ENCODE measurements at regions not wholly inside any gene's neighbourhood (a gene's known extent, or its start where the extent isn't known, plus 50 kb on each side); places are given as distances from the start of the nearest gene placed in this dataset.

DNA sequence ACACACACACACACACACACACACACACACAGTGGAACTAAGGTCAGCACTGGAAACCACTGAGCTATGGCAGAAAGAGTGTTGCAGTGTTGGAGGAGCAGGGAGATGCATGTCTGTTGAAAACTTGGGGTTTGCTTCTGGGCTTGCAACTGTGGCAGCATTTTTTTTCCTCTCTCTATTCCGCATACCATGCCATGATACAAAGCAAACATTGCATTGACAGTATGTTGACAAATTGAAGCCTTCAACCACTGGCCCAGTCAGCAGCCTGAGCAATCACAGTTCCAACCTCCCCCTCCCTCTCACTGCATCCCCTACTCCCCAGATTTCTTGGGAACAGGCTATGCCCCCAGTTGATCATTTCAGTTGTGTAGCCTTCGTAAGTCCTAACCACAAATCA, 478.1 kb upstream of the WWC1 start:
- no peaks in the 10 kb centered on the region for H3K9me3 Mint-ChIP-seq
- no peaks in the 10 kb centered on the region for H3K27me3 Mint-ChIP-seq (ENCODE audit: low read depth)
- ChIA-PET POLR2A (no interaction called here), CTCF (no interaction called here)
- H3K36me3 Mint-ChIP-seq: no peaks in the 10 kb centered on the region
- TF ChIP-seq, protein P1, sequence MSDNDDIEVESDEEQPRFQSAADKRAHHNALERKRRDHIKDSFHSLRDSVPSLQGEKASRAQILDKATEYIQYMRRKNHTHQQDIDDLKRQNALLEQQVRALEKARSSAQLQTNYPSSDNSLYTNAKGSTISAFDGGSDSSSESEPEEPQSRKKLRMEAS (CRISPR knock-in tag; IDR thresholded peaks at IDR 0.05): no peak
- TF ChIP-seq, protein P2, sequence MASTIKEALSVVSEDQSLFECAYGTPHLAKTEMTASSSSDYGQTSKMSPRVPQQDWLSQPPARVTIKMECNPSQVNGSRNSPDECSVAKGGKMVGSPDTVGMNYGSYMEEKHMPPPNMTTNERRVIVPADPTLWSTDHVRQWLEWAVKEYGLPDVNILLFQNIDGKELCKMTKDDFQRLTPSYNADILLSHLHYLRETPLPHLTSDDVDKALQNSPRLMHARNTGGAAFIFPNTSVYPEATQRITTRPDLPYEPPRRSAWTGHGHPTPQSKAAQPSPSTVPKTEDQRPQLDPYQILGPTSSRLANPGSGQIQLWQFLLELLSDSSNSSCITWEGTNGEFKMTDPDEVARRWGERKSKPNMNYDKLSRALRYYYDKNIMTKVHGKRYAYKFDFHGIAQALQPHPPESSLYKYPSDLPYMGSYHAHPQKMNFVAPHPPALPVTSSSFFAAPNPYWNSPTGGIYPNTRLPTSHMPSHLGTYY (CRISPR knock-in tag; IDR thresholded peaks at IDR 0.05): no peak
- TF ChIP-seq ESRRA (CRISPR knock-in tag; IDR thresholded peaks at IDR 0.05; ENCODE audit: borderline replicate concordance) (no peak), NR3C1 (CRISPR knock-in tag; conservative IDR thresholded peaks at IDR 0.05; ENCODE audit: low read depth) (no peak), ZNF232 (CRISPR knock-in tag; IDR thresholded peaks at IDR 0.05) (no peak), GTF2I (CRISPR knock-in tag; conservative IDR thresholded peaks at IDR 0.05) (no peak), ZBTB21 (CRISPR knock-in tag; IDR thresholded peaks at IDR 0.05; ENCODE audit: borderline replicate concordance) (no peak), ZNF317 (CRISPR knock-in tag; IDR thresholded peaks at IDR 0.05; ENCODE audit: borderline replicate concordance, low read depth) (no peak), ZNF423 (CRISPR knock-in tag; IDR thresholded peaks at IDR 0.05) (no peak), ZNF219 (CRISPR knock-in tag; IDR thresholded peaks at IDR 0.05; ENCODE audit: borderline replicate concordance) (no peak), SP1 (CRISPR knock-in tag; conservative IDR thresholded peaks at IDR 0.05) (no peak), OVOL2 (CRISPR knock-in tag; IDR thresholded peaks at IDR 0.05; ENCODE audit: borderline replicate concordance) (no peak)
- TF ChIP-seq, protein P3, sequence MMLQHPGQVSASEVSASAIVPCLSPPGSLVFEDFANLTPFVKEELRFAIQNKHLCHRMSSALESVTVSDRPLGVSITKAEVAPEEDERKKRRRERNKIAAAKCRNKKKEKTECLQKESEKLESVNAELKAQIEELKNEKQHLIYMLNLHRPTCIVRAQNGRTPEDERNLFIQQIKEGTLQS (CRISPR knock-in tag; conservative IDR thresholded peaks at IDR 0.05): no peak
- TF ChIP-seq, protein P4, sequence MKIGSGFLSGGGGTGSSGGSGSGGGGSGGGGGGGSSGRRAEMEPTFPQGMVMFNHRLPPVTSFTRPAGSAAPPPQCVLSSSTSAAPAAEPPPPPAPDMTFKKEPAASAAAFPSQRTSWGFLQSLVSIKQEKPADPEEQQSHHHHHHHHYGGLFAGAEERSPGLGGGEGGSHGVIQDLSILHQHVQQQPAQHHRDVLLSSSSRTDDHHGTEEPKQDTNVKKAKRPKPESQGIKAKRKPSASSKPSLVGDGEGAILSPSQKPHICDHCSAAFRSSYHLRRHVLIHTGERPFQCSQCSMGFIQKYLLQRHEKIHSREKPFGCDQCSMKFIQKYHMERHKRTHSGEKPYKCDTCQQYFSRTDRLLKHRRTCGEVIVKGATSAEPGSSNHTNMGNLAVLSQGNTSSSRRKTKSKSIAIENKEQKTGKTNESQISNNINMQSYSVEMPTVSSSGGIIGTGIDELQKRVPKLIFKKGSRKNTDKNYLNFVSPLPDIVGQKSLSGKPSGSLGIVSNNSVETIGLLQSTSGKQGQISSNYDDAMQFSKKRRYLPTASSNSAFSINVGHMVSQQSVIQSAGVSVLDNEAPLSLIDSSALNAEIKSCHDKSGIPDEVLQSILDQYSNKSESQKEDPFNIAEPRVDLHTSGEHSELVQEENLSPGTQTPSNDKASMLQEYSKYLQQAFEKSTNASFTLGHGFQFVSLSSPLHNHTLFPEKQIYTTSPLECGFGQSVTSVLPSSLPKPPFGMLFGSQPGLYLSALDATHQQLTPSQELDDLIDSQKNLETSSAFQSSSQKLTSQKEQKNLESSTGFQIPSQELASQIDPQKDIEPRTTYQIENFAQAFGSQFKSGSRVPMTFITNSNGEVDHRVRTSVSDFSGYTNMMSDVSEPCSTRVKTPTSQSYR (CRISPR knock-in tag; IDR thresholded peaks at IDR 0.05): no peak
- TF ChIP-seq, protein P5, sequence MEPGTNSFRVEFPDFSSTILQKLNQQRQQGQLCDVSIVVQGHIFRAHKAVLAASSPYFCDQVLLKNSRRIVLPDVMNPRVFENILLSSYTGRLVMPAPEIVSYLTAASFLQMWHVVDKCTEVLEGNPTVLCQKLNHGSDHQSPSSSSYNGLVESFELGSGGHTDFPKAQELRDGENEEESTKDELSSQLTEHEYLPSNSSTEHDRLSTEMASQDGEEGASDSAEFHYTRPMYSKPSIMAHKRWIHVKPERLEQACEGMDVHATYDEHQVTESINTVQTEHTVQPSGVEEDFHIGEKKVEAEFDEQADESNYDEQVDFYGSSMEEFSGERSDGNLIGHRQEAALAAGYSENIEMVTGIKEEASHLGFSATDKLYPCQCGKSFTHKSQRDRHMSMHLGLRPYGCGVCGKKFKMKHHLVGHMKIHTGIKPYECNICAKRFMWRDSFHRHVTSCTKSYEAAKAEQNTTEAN (CRISPR knock-in tag; IDR thresholded peaks at IDR 0.05): no peak
- TF ChIP-seq, protein P6, sequence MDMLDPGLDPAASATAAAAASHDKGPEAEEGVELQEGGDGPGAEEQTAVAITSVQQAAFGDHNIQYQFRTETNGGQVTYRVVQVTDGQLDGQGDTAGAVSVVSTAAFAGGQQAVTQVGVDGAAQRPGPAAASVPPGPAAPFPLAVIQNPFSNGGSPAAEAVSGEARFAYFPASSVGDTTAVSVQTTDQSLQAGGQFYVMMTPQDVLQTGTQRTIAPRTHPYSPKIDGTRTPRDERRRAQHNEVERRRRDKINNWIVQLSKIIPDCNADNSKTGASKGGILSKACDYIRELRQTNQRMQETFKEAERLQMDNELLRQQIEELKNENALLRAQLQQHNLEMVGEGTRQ (CRISPR knock-in tag; IDR thresholded peaks at IDR 0.05): no peak
- H3K4me1 Mint-ChIP-seq: peaks cover 31% of the 10 kb centered on the region
- ATAC-seq (no peak), DNase-seq (ENCODE audit: low spot score) (no peak)
- H3K4me3 Mint-ChIP-seq: no peak overlapping the region
- no peak overlapping the region for H3K27ac Mint-ChIP-seq

DNA sequence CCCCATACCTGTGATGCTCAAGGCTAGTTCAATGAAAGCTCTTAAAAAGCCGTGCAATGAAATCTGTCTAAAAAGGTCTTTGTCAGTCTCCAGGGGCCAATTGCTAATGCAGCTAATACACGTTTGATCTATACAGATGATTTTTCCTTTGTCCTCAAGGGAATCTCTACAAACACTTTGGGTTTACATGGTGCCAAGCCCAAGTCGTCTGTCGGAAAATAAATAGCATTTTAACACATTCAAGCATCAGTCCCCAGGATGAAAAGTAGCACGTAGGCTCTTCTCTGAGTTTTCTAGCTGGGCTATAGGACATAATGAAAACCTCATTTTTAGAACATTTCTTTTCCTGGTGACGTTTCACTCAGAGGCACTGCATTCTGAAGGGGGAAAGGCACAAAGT, 477.4 kb upstream of the WWC1 start:
- ATAC-seq: no peak
- Mint-ChIP-seq H3K4me1 (peaks cover 31% of the 10 kb centered on the region), H3K27ac (no peak overlapping the region), H3K9me3 (no peaks in the 10 kb centered on the region), H3K27me3 (ENCODE audit: low read depth) (no peaks in the 10 kb centered on the region), H3K36me3 (no peaks in the 10 kb centered on the region), H3K4me3 (no peak overlapping the region)
- POLR2A ChIA-PET: no interaction called here
- DNase-seq (ENCODE audit: low spot score): no peak
- CTCF ChIA-PET: no interaction called here
- no peak for TF ChIP-seq TP53 (CRISPR knock-in tag; IDR thresholded peaks at IDR 0.05)

DNA sequence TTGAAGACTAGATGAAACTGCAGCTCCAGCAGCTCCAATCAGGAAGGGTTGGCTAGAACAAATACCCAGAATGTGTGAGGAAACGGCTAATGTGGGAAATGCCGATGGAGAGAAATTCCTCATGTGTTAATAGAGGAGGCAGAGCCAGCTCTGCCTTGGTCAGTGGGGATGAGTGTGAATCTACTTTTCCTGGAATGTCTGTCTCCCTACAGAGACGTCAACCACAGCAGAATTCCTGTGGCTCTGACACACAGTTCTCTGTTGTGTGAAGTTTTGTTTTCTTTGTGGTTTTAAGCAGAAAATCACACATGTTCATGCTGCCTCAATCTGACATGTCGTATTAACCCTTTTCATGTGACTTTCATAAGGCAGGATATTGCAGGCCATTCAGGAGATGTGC, 476.6 kb upstream of the WWC1 start:
- no peak overlapping the region for H3K4me3 Mint-ChIP-seq
- H3K9me3 Mint-ChIP-seq: no peaks in the 10 kb centered on the region
- H3K4me1 Mint-ChIP-seq: peaks cover 28% of the 10 kb centered on the region
- H3K27me3 Mint-ChIP-seq (ENCODE audit: low read depth): no peaks in the 10 kb centered on the region
- H3K27ac Mint-ChIP-seq: peak overlapping the region; percentile 43; the same call in 1 of the 2 replicates
- H3K36me3 Mint-ChIP-seq: no peaks in the 10 kb centered on the region
- ChIA-PET CTCF (interaction anchor here (0.5 kb wide), 1 partner anchor 519 kb away, joined by 3 read pairs; no protein-coding TSS in a partner anchor), POLR2A (no interaction called here)
- ATAC-seq: peak; percentile 91
- peak; percentile 23 for DNase-seq (ENCODE audit: low spot score)
- TF ChIP-seq ESRRA (CRISPR knock-in tag; IDR thresholded peaks at IDR 0.05; ENCODE audit: borderline replicate concordance): no peak
- TF ChIP-seq, protein P7, sequence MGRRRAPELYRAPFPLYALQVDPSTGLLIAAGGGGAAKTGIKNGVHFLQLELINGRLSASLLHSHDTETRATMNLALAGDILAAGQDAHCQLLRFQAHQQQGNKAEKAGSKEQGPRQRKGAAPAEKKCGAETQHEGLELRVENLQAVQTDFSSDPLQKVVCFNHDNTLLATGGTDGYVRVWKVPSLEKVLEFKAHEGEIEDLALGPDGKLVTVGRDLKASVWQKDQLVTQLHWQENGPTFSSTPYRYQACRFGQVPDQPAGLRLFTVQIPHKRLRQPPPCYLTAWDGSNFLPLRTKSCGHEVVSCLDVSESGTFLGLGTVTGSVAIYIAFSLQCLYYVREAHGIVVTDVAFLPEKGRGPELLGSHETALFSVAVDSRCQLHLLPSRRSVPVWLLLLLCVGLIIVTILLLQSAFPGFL (CRISPR knock-in tag; IDR thresholded peaks at IDR 0.05; ENCODE audit: borderline replicate concordance): no peak
- no peak for TF ChIP-seq TEAD4 (CRISPR knock-in tag; IDR thresholded peaks at IDR 0.05)
- TF ChIP-seq, protein P8, sequence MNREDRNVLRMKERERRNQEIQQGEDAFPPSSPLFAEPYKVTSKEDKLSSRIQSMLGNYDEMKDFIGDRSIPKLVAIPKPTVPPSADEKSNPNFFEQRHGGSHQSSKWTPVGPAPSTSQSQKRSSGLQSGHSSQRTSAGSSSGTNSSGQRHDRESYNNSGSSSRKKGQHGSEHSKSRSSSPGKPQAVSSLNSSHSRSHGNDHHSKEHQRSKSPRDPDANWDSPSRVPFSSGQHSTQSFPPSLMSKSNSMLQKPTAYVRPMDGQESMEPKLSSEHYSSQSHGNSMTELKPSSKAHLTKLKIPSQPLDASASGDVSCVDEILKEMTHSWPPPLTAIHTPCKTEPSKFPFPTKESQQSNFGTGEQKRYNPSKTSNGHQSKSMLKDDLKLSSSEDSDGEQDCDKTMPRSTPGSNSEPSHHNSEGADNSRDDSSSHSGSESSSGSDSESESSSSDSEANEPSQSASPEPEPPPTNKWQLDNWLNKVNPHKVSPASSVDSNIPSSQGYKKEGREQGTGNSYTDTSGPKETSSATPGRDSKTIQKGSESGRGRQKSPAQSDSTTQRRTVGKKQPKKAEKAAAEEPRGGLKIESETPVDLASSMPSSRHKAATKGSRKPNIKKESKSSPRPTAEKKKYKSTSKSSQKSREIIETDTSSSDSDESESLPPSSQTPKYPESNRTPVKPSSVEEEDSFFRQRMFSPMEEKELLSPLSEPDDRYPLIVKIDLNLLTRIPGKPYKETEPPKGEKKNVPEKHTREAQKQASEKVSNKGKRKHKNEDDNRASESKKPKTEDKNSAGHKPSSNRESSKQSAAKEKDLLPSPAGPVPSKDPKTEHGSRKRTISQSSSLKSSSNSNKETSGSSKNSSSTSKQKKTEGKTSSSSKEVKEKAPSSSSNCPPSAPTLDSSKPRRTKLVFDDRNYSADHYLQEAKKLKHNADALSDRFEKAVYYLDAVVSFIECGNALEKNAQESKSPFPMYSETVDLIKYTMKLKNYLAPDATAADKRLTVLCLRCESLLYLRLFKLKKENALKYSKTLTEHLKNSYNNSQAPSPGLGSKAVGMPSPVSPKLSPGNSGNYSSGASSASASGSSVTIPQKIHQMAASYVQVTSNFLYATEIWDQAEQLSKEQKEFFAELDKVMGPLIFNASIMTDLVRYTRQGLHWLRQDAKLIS (CRISPR knock-in tag; IDR thresholded peaks at IDR 0.05; ENCODE audit: borderline replicate concordance): no peak
- TF ChIP-seq SP1 (CRISPR knock-in tag; conservative IDR thresholded peaks at IDR 0.05): no peak
- no peak for TF ChIP-seq ZNF219 (CRISPR knock-in tag; IDR thresholded peaks at IDR 0.05; ENCODE audit: borderline replicate concordance)
